ENCODE measurements at regions not wholly inside any gene's neighbourhood (a gene's known extent, or its start where the extent isn't known, plus 50 kb on each side); places are given as distances from the start of the nearest gene placed in this dataset.
"Not testable (repeated sequence)": the region's sequence is repeated elsewhere in the genome, so short reads cannot be mapped to it uniquely, and the experiment has no call there.

DNA sequence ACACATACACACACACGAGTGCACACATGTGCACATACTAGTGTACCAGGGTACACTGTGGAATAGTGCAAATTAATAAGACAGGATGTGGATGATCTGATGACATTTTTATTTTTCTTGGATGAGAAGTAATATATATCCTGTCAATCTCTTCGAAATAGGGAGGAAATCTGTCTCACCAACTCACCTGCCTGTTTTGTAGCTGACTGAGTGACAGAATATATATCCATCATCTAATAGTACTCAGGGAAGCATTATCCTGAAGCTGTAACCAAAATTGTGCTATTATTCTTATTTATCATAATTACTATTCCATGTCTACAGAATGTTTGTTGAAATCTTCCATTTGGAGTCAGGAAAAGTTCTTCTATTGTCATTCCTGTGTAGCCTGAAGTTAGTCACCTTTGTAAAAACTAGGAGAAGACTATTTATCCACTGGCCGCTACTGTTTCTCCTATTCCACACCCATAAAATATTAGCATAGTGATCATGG lies 888.0 kb downstream of the TRAM1L1 start:
- Mint-ChIP-seq H3K4me1 (ENCODE audit: low read depth, unreplicated experiment) (no peaks in the 10 kb centered on the region), H3K36me3 (ENCODE audit: insufficient read depth, unreplicated experiment) (no peaks in the 10 kb centered on the region)
- TF ChIP-seq, protein P1, sequence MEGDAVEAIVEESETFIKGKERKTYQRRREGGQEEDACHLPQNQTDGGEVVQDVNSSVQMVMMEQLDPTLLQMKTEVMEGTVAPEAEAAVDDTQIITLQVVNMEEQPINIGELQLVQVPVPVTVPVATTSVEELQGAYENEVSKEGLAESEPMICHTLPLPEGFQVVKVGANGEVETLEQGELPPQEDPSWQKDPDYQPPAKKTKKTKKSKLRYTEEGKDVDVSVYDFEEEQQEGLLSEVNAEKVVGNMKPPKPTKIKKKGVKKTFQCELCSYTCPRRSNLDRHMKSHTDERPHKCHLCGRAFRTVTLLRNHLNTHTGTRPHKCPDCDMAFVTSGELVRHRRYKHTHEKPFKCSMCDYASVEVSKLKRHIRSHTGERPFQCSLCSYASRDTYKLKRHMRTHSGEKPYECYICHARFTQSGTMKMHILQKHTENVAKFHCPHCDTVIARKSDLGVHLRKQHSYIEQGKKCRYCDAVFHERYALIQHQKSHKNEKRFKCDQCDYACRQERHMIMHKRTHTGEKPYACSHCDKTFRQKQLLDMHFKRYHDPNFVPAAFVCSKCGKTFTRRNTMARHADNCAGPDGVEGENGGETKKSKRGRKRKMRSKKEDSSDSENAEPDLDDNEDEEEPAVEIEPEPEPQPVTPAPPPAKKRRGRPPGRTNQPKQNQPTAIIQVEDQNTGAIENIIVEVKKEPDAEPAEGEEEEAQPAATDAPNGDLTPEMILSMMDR (IDR thresholded peaks at IDR 0.05; ENCODE audit: unreplicated experiment): no peak

GRCh38 chr4:116183241-116183640 lies 902.1 kb downstream of the TRAM1L1 start:
- DNase-seq: no peak
- CTCF ChIA-PET: no interaction called here
- H3K36me3 Mint-ChIP-seq (ENCODE audit: insufficient read depth, unreplicated experiment): no peaks in the 10 kb centered on the region
- no peak overlapping the region for H3K27ac Mint-ChIP-seq (ENCODE audit: unreplicated experiment)
- H3K27me3 Mint-ChIP-seq (ENCODE audit: unreplicated experiment): no peaks in the 10 kb centered on the region
- TF ChIP-seq, protein P1 (IDR thresholded peaks at IDR 0.05; ENCODE audit: unreplicated experiment): no peak
- no peaks in the 10 kb centered on the region for H3K9me3 Mint-ChIP-seq (ENCODE audit: low read depth, unreplicated experiment)
- H3K4me1 Mint-ChIP-seq (ENCODE audit: low read depth, unreplicated experiment): no peaks in the 10 kb centered on the region
- H3K4me3 Mint-ChIP-seq (ENCODE audit: low read depth, unreplicated experiment): no peak overlapping the region
- BruUV-seq (replicated peaks): no TSS peak
- intact Hi-C loops (cut with micrococcal nuclease; ENCODE audit: unreplicated experiment): loop anchor here (5.0 kb wide), 2 partner anchors 174 to 1849 kb away; partner anchors contain the start of gene NDST3

More for the DNA sequence above, 888.0 kb downstream of the TRAM1L1 start:
- DNase-seq: no peak
- Mint-ChIP-seq H3K27me3 (ENCODE audit: unreplicated experiment) (no peaks in the 10 kb centered on the region), H3K27ac (ENCODE audit: unreplicated experiment) (no peak overlapping the region), H3K9me3 (ENCODE audit: low read depth, unreplicated experiment) (no peaks in the 10 kb centered on the region), H3K4me3 (ENCODE audit: low read depth, unreplicated experiment) (no peak overlapping the region)
- CTCF ChIA-PET: no interaction called here
- intact Hi-C loops (cut with micrococcal nuclease; ENCODE audit: unreplicated experiment): no loop called here
- BruUV-seq (replicated peaks): no TSS peak

DNA sequence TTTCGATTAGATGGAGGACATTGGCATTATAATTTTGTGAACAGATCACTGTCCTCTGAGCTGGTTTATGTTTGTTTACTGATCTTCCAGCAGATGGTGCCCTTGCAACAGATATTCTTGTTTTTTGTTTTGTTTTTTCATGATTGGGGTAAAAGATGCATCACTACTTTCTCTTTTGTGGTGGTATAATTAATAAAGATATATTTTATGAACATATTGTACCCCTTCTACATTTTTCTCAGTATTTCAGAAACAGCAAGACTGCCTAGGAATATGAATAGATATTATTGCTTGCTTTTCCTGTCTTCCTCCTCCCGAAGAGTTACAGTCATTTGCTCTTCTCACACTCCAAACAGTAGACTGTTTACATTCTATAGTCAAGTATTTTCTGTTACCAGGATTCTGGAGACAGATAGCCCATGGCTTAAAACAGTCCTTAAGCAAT lies 905.2 kb downstream of the TRAM1L1 start:
- Mint-ChIP-seq H3K9me3 (ENCODE audit: low read depth, unreplicated experiment) (no peaks in the 10 kb centered on the region), H3K36me3 (ENCODE audit: insufficient read depth, unreplicated experiment) (no peaks in the 10 kb centered on the region), H3K4me3 (ENCODE audit: low read depth, unreplicated experiment) (no peak overlapping the region), H3K4me1 (ENCODE audit: low read depth, unreplicated experiment) (no peaks in the 10 kb centered on the region), H3K27ac (ENCODE audit: unreplicated experiment) (no peak overlapping the region), H3K27me3 (ENCODE audit: unreplicated experiment) (no peaks in the 10 kb centered on the region)
- CTCF ChIA-PET: interaction anchor here (0.9 kb wide), 1 partner anchor 1854 kb away, joined by 3 read pairs; the partner anchor contains the start of gene NDST3
- peak; percentile 2 for DNase-seq
- intact Hi-C loops (cut with micrococcal nuclease; ENCODE audit: unreplicated experiment): loop anchor here (5.0 kb wide), 2 partner anchors 177 to 1852 kb away; partner anchors contain the start of gene NDST3
- TF ChIP-seq, protein P1 (IDR thresholded peaks at IDR 0.05; ENCODE audit: unreplicated experiment): peak; percentile 22
- no TSS peak for BruUV-seq (replicated peaks)

GRCh38 chr4:116151371-116151770 lies 934.0 kb downstream of the TRAM1L1 start:
- H3K27ac Mint-ChIP-seq (ENCODE audit: unreplicated experiment); DNase-seq; H3K4me1 Mint-ChIP-seq (ENCODE audit: low read depth, unreplicated experiment); CTCF ChIA-PET; intact Hi-C loops (cut with micrococcal nuclease; ENCODE audit: unreplicated experiment); H3K36me3 Mint-ChIP-seq (ENCODE audit: insufficient read depth, unreplicated experiment); H3K27me3 Mint-ChIP-seq (ENCODE audit: unreplicated experiment); H3K4me3 Mint-ChIP-seq (ENCODE audit: low read depth, unreplicated experiment); H3K9me3 Mint-ChIP-seq (ENCODE audit: low read depth, unreplicated experiment); BruUV-seq (replicated peaks): not testable (repeated sequence)

DNA sequence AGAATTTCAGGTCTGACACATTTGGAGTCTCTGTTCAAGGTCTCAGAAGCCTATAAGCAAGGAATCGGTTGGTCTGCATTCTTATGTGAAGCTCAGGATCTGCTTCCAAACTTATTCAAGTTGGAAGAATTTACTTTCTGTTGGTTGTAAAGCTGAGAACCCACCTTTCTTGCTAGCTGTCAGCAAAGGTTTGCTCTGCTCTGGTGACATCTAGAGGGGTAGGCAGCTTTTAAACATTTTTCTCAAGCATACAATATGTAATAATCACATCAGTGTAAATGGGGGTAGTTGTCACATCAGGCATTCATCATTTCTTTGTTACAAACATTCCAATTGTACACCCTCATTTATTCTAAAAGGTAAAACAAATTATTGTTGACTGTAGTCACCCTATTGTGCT lies 935.2 kb downstream of the TRAM1L1 start:
- H3K4me3 Mint-ChIP-seq (ENCODE audit: low read depth, unreplicated experiment): no peak overlapping the region
- intact Hi-C loops (cut with micrococcal nuclease; ENCODE audit: unreplicated experiment): loop anchor here (1.0 kb wide), 1 partner anchor 93 kb away; no protein-coding TSS in a partner anchor
- H3K4me1 Mint-ChIP-seq (ENCODE audit: low read depth, unreplicated experiment): no peaks in the 10 kb centered on the region
- CTCF ChIA-PET: no interaction called here
- H3K36me3 Mint-ChIP-seq (ENCODE audit: insufficient read depth, unreplicated experiment): no peaks in the 10 kb centered on the region
- no peak overlapping the region for H3K27ac Mint-ChIP-seq (ENCODE audit: unreplicated experiment)
- H3K9me3 Mint-ChIP-seq (ENCODE audit: low read depth, unreplicated experiment): no peaks in the 10 kb centered on the region
- H3K27me3 Mint-ChIP-seq (ENCODE audit: unreplicated experiment): no peaks in the 10 kb centered on the region
- no peak for DNase-seq
- TF ChIP-seq, protein P1 (IDR thresholded peaks at IDR 0.05; ENCODE audit: unreplicated experiment): no peak
- no TSS peak for BruUV-seq (replicated peaks)
